ENCODE measurements at regions not wholly inside any gene's neighbourhood (a gene's known extent, or its start where the extent isn't known, plus 50 kb on each side); places are given as distances from the start of the nearest gene placed in this dataset.
A peak's percentile ranks its signal among the peaks of the same experiment; 100 is the strongest.

DNA sequence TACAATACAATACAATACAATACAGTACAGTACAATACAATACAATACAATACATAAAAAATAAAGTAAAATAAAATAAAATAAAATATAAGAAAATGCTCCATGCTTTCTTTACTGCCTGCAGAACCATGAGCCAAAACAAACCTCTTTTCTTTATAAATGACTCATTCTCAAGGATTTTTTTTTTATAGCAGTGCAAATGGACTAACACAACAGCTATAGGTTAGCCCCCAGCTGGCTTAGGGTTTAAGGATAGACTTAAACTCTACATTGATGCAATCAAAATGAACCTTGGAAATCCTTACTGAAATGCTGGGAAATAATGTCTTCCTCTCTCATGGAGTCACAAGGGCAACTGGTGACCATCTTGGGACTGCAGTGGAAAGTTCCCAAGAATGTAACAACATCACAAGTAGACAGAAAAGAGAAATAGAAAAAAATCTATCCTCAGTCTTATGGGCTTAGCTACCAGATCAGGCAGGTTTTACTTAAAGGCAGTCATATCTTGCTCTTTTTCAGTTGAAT lies 348.9 kb downstream of the ARL4A start:
- no peak overlapping the region for H3K4me3 ChIP-seq (ENCODE audit: low read depth, low read length)
- no peaks in the 10 kb centered on the region for H3K4me1 ChIP-seq (ENCODE audit: control insufficient read depth, insufficient read depth, low read length)
- DNase-seq (ENCODE audit: low read depth in 4 of 6, low spot score in 6 of 6): no peak
- no peak overlapping the region for H3K27ac ChIP-seq (ENCODE audit: low read depth, low read length)
- H3K27me3 ChIP-seq (ENCODE audit: control insufficient read depth, insufficient read depth, low read length): no peaks in the 10 kb centered on the region
- peaks cover 3% of the 10 kb centered on the region for H3K9me3 ChIP-seq (ENCODE audit: control insufficient read depth, insufficient read depth, low read length)
- H3K36me3 ChIP-seq (ENCODE audit: control insufficient read depth, insufficient read depth, low read length): no peaks in the 10 kb centered on the region

DNA sequence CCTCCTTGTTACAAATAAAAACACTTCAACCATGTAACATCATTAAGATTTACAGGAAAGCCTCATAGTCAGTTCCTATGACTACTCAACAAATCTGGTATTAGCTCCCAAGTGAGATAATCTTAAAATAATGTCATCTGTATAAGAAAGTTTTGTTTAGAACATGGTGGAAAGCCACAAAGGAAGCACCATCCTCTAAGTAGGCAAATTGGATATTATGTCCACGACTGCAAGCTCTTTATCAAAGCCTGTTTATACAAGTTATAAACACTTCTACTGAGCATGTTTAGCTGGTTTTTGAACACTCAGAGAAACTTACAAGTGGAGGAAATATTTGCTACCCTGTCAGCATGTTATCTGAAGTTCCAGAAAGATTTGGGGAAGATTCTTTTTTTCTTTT lies 349.8 kb downstream of the ARL4A start:
- H3K4me1 ChIP-seq (ENCODE audit: control insufficient read depth, insufficient read depth, low read length): no peaks in the 10 kb centered on the region
- peaks cover 3% of the 10 kb centered on the region for H3K9me3 ChIP-seq (ENCODE audit: control insufficient read depth, insufficient read depth, low read length)
- H3K27ac ChIP-seq (ENCODE audit: low read depth, low read length): no peak overlapping the region
- no peak for DNase-seq (ENCODE audit: low read depth in 4 of 6, low spot score in 6 of 6)
- no peaks in the 10 kb centered on the region for H3K36me3 ChIP-seq (ENCODE audit: control insufficient read depth, insufficient read depth, low read length)
- WGBS (ENCODE audit: insufficient coverage): no CpG with 5 or more reads among the region's 1 CpG
- H3K27me3 ChIP-seq (ENCODE audit: control insufficient read depth, insufficient read depth, low read length): no peaks in the 10 kb centered on the region
- no peak overlapping the region for H3K4me3 ChIP-seq (ENCODE audit: low read depth, low read length)

DNA sequence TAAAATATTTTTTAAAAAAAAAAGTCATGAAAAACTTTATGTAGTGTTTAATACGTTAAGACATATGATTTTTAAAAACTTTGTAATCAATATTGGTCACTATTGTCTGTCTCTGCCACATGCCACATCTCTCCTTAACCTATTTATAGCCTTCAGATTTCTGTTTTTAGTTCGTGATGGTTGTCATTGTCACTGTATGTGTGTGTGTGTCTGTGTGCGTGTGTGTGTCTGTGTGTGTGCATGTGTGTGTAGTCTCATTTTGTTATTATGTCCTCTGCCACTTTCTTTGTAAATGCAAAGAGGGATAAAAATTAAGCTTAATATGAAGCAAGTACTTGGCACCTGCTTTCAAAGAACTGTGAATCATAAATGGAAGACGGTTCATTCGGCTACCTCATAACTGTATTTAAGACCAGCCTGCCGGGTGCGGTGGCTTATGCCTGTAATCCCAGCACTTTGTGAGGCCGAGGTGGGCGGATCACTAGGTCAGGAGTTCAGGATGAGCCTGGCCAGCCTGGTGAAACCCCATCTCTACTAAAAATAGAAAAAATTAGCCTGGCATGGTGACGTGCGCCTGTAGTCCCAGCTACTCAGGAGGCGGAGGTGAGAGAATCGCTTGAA lies 354.0 kb downstream of the ARL4A start:
- DNase-seq (ENCODE audit: low read depth in 4 of 6, low spot score in 6 of 6): no peak
- no peak overlapping the region for H3K4me3 ChIP-seq (ENCODE audit: low read depth, low read length)
- 93% methylated on average over 10 of the region's 13 CpGs for WGBS (ENCODE audit: insufficient coverage)
- H3K36me3 ChIP-seq (ENCODE audit: control insufficient read depth, insufficient read depth, low read length): no peaks in the 10 kb centered on the region
- H3K27me3 ChIP-seq (ENCODE audit: control insufficient read depth, insufficient read depth, low read length): no peaks in the 10 kb centered on the region
- H3K9me3 ChIP-seq (ENCODE audit: control insufficient read depth, insufficient read depth, low read length): no peaks in the 10 kb centered on the region
- H3K4me1 ChIP-seq (ENCODE audit: control insufficient read depth, insufficient read depth, low read length): no peaks in the 10 kb centered on the region
- no peak overlapping the region for H3K27ac ChIP-seq (ENCODE audit: low read depth, low read length)

- H3K4me1 ChIP-seq (ENCODE audit: control insufficient read depth, insufficient read depth, low read length): no peaks in the 10 kb centered on the region
- no peaks in the 10 kb centered on the region for H3K9me3 ChIP-seq (ENCODE audit: control insufficient read depth, insufficient read depth, low read length)
- no peaks in the 10 kb centered on the region for H3K36me3 ChIP-seq (ENCODE audit: control insufficient read depth, insufficient read depth, low read length)
- H3K4me3 ChIP-seq (ENCODE audit: low read depth, low read length): no peak overlapping the region
- no peaks in the 10 kb centered on the region for H3K27me3 ChIP-seq (ENCODE audit: control insufficient read depth, insufficient read depth, low read length)
- no peak overlapping the region for H3K27ac ChIP-seq (ENCODE audit: low read depth, low read length)
- no peak for DNase-seq (ENCODE audit: low read depth in 4 of 6, low spot score in 6 of 6)
These were observed 355.3 kb downstream of the ARL4A start for GRCh38 chr7:13042605-13043236.

DNA sequence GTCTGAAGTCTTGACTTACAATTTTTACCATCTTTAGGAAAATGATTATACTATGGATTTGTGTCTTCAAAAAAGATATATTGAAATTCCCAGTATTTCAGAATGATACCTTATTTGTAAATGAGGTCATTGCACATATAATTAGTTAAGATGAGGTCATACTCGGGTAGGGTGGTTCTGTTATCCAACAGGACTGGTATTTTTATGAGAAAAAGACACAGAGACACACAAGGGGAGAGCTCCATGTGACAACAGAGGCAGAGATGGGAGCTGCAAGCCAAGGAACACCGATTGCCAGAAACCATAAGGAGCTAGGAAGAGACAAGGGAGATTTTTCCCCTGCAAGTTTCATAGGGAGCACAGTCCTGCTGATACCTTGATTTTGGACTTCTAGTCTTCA lies 356.9 kb downstream of the ARL4A start:
- peak in 1 of 6 donors; percentile 44 for DNase-seq (ENCODE audit: low read depth in 4 of 6, low spot score in 6 of 6)

GRCh38 chr7:13047061-13047460 lies 359.6 kb downstream of the ARL4A start:
- Histone ChIP-seq H3K9me3 (ENCODE audit: control insufficient read depth, insufficient read depth, low read length) (no peaks in the 10 kb centered on the region), H3K4me1 (ENCODE audit: control insufficient read depth, insufficient read depth, low read length) (no peaks in the 10 kb centered on the region), H3K4me3 (ENCODE audit: low read depth, low read length) (no peak overlapping the region), H3K36me3 (ENCODE audit: control insufficient read depth, insufficient read depth, low read length) (no peaks in the 10 kb centered on the region), H3K27me3 (ENCODE audit: control insufficient read depth, insufficient read depth, low read length) (no peaks in the 10 kb centered on the region), H3K27ac (ENCODE audit: low read depth, low read length) (peak overlapping the region; percentile 64)
- DNase-seq (ENCODE audit: low read depth in 4 of 6, low spot score in 6 of 6): no peak
- 60% methylated on average over 1 of the region's 4 CpGs for WGBS (ENCODE audit: insufficient coverage)

More for the DNA sequence above, 356.9 kb downstream of the ARL4A start:
- no peaks in the 10 kb centered on the region for H3K4me1 ChIP-seq (ENCODE audit: control insufficient read depth, insufficient read depth, low read length)
- H3K27ac ChIP-seq (ENCODE audit: low read depth, low read length): peak overlapping the region; percentile 29
- 65% methylated on average over 2 of the region's 2 CpGs for WGBS (ENCODE audit: insufficient coverage)
- H3K36me3 ChIP-seq (ENCODE audit: control insufficient read depth, insufficient read depth, low read length): no peaks in the 10 kb centered on the region
- no peaks in the 10 kb centered on the region for H3K27me3 ChIP-seq (ENCODE audit: control insufficient read depth, insufficient read depth, low read length)
- no peak overlapping the region for H3K4me3 ChIP-seq (ENCODE audit: low read depth, low read length)
- H3K9me3 ChIP-seq (ENCODE audit: control insufficient read depth, insufficient read depth, low read length): no peaks in the 10 kb centered on the region

- no peak for DNase-seq (ENCODE audit: low read depth in 4 of 6, low spot score in 6 of 6)
- WGBS (ENCODE audit: insufficient coverage): no CpG with 5 or more reads among the region's 3 CpGs
- no peaks in the 10 kb centered on the region for H3K27me3 ChIP-seq (ENCODE audit: control insufficient read depth, insufficient read depth, low read length)
- no peak overlapping the region for H3K4me3 ChIP-seq (ENCODE audit: low read depth, low read length)
- H3K27ac ChIP-seq (ENCODE audit: low read depth, low read length): no peak overlapping the region
- H3K36me3 ChIP-seq (ENCODE audit: control insufficient read depth, insufficient read depth, low read length): no peaks in the 10 kb centered on the region
- no peaks in the 10 kb centered on the region for H3K4me1 ChIP-seq (ENCODE audit: control insufficient read depth, insufficient read depth, low read length)
- H3K9me3 ChIP-seq (ENCODE audit: control insufficient read depth, insufficient read depth, low read length): no peaks in the 10 kb centered on the region
These were observed 362.5 kb downstream of the ARL4A start for GRCh38 chr7:13049946-13050345.

DNA sequence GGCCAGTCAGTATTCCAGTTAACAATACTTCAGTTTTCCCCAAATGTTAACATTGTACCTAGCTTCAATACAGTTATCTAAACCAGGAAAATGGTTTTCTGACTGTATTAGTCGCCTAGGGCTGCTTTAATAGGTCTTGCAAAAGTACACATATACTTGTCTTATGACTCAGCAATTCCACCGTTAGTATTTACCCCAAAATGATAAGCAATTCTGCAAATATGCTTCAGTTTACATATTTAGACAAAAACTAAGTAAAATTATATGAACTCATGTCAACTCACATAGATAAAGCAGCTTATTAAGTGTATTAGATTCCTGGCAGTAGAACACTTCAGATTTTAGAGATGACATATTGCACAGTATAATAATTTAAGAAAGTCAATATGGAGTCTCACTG lies 363.3 kb downstream of the ARL4A start:
- Histone ChIP-seq H3K9me3 (ENCODE audit: control insufficient read depth, insufficient read depth, low read length) (no peaks in the 10 kb centered on the region), H3K36me3 (ENCODE audit: control insufficient read depth, insufficient read depth, low read length) (no peaks in the 10 kb centered on the region), H3K27ac (ENCODE audit: low read depth, low read length) (no peak overlapping the region), H3K4me1 (ENCODE audit: control insufficient read depth, insufficient read depth, low read length) (no peaks in the 10 kb centered on the region), H3K27me3 (ENCODE audit: control insufficient read depth, insufficient read depth, low read length) (no peaks in the 10 kb centered on the region), H3K4me3 (ENCODE audit: low read depth, low read length) (no peak overlapping the region)
- WGBS (ENCODE audit: insufficient coverage): no CpG with 5 or more reads among the region's 2 CpGs
- DNase-seq (ENCODE audit: low read depth in 4 of 6, low spot score in 6 of 6): no peak

GRCh38 chr7:13055732-13056368 lies 368.4 kb downstream of the ARL4A start:
- no CpG with 5 or more reads among the region's 2 CpGs for WGBS (ENCODE audit: insufficient coverage)
- Histone ChIP-seq H3K9me3 (ENCODE audit: control insufficient read depth, insufficient read depth, low read length) (no peaks in the 10 kb centered on the region), H3K36me3 (ENCODE audit: control insufficient read depth, insufficient read depth, low read length) (no peaks in the 10 kb centered on the region), H3K27me3 (ENCODE audit: control insufficient read depth, insufficient read depth, low read length) (no peaks in the 10 kb centered on the region), H3K27ac (ENCODE audit: low read depth, low read length) (no peak overlapping the region), H3K4me3 (ENCODE audit: low read depth, low read length) (no peak overlapping the region), H3K4me1 (ENCODE audit: control insufficient read depth, insufficient read depth, low read length) (no peaks in the 10 kb centered on the region)
- DNase-seq (ENCODE audit: low read depth in 4 of 6, low spot score in 6 of 6): no peak
